ENCODE measurements at regions not wholly inside any gene's neighbourhood (a gene's known extent, or its start where the extent isn't known, plus 50 kb on each side); places are given as distances from the start of the nearest gene placed in this dataset.

GRCh38 chr20:4490606-4491280 lies 195.5 kb upstream of the PRNP start:
- Histone ChIP-seq H2AFZ (ENCODE audit: low read depth) (no peak overlapping the region), H3K27me3 (ENCODE audit: insufficient read depth) (no peaks in the 10 kb centered on the region), H3K4me2 (no peak overlapping the region), H4K20me1 (ENCODE audit: insufficient read depth) (no peaks in the 10 kb centered on the region), H3K79me2 (ENCODE audit: insufficient read depth) (no peaks in the 10 kb centered on the region), H3F3A (replicated peaks; ENCODE audit: insufficient read depth) (no peaks in the 10 kb centered on the region), H3K9ac (no peak overlapping the region), H3K4me1 (ENCODE audit: control insufficient read depth in 1 of 2, insufficient read depth in 2 of 2, low read depth in 1 of 2, low read length in 1 of 2) (peaks cover 0 to 39% of the 10 kb centered on the region in 2 experiments; a peak in 2 of 4 replicates), H3K27ac (ENCODE audit: low read depth in 2 of 2, low read length in 1 of 2) (no peak overlapping the region), H3K36me3 (replicated peaks in 1 of 2; ENCODE audit: control insufficient read depth in 1 of 2, insufficient read depth in 2 of 2, low read length in 1 of 2) (no peaks in the 10 kb centered on the region), H3K9me3 (no peaks in the 10 kb centered on the region), H3K9me2 (no peaks in the 10 kb centered on the region), H3K4me3 (ENCODE audit: low read depth in 2 of 2, low read length in 1 of 2) (no peak overlapping the region)
- ChIA-PET CTCF (interaction anchor here (0.6 kb wide), 1 partner anchor 130 kb away, joined by 3 read pairs; no protein-coding TSS in a partner anchor), POLR2A (no interaction called here)
- TF ChIP-seq USF2 (IDR thresholded peaks at IDR 0.05; ENCODE audit: borderline replicate concordance, low read depth, low read length) = no peak
- WGBS (ENCODE audit: low lambda C conversion rate) = 25% methylated on average over 6 of the region's 6 CpGs
- no peak for DNase-seq

GRCh38 chr20:4490045-4490444 lies 196.2 kb upstream of the PRNP start:
- no peaks in the 10 kb centered on the region for H3K9me2 ChIP-seq
- H3K4me1 ChIP-seq (ENCODE audit: control insufficient read depth in 1 of 2, insufficient read depth in 2 of 2, low read depth in 1 of 2, low read length in 1 of 2) = peaks cover 0 to 44% of the 10 kb centered on the region in 2 experiments; a peak in 2 of 4 replicates
- H2AFZ ChIP-seq (ENCODE audit: low read depth) = no peak overlapping the region
- H3K9ac ChIP-seq = no peak overlapping the region
- POLR2A ChIA-PET = no interaction called here
- H3K4me2 ChIP-seq = no peak overlapping the region
- no peaks in the 10 kb centered on the region for H3K79me2 ChIP-seq (ENCODE audit: insufficient read depth)
- 74% methylated on average over 3 of the region's 3 CpGs for WGBS (ENCODE audit: low lambda C conversion rate)
- H3F3A ChIP-seq (replicated peaks; ENCODE audit: insufficient read depth) = no peaks in the 10 kb centered on the region
- no peak overlapping the region for H3K27ac ChIP-seq (ENCODE audit: low read depth in 2 of 2, low read length in 1 of 2)
- no peak overlapping the region for H3K4me3 ChIP-seq (ENCODE audit: low read depth in 2 of 2, low read length in 1 of 2)
- H4K20me1 ChIP-seq (ENCODE audit: insufficient read depth) = no peaks in the 10 kb centered on the region
- no peaks in the 10 kb centered on the region for H3K27me3 ChIP-seq (ENCODE audit: insufficient read depth)
- H3K36me3 ChIP-seq (replicated peaks in 1 of 2; ENCODE audit: control insufficient read depth in 1 of 2, insufficient read depth in 2 of 2, low read length in 1 of 2) = no peaks in the 10 kb centered on the region
- H3K9me3 ChIP-seq = no peaks in the 10 kb centered on the region
- TF ChIP-seq REST (IDR thresholded peaks at IDR 0.05; ENCODE audit: low read depth, low read length) (no peak), FOSL2 (IDR thresholded peaks at IDR 0.05; ENCODE audit: borderline replicate concordance, low read depth) (no peak), GATA2 (CRISPR knock-in tag; IDR thresholded peaks at IDR 0.05) (no peak), RCOR1 (IDR thresholded peaks at IDR 0.05; ENCODE audit: low read length) (no peak), FOXJ3 (CRISPR knock-in tag; IDR thresholded peaks at IDR 0.05) (no peak), YY1 (IDR thresholded peaks at IDR 0.05; ENCODE audit: low read depth) (no peak), EP300 (IDR thresholded peaks at IDR 0.05; ENCODE audit: borderline replicate concordance in 1 of 2, low read depth in 1 of 2, low read length in 1 of 2) (no peak), FOXM1 (IDR thresholded peaks at IDR 0.05; ENCODE audit: low read depth) (no peak), CTCF (IDR thresholded peaks at IDR 0.05) (no peak), MXI1 (IDR thresholded peaks at IDR 0.05; ENCODE audit: low read depth, low read length) (no peak)
- CTCF ChIA-PET = interaction anchor here (0.6 to 0.8 kb wide), 2 partner anchors 60 to 131 kb away, joined by 3 read pairs; no protein-coding TSS in a partner anchor
- DNase-seq = no peak

Data from SK-N-SH (cell line).